ENCODE measurements at regions not wholly inside any gene's neighbourhood (a gene's known extent, or its start where the extent isn't known, plus 50 kb on each side); places are given as distances from the start of the nearest gene placed in this dataset.

DNA sequence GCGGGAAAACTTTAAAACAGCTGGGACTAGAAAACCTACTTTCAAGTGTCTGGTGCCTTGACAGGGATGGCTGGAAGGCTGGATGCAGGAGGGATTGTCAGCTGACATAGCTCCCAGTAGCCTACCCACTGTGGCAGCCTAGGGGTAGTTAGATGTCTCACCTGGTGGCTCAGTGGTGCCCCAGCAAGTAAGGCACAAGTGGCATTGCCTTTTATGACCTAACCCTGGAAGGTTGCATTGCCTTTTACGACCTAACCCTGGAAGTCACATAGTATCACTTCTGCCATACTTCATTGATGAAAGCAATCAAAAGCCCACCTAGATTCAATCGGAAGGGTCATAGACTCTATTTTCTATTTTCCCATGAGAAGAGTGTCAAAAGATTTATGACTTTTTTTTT, 724.7 kb upstream of the TBX3 start:
- TF ChIP-seq TEAD4 (IDR thresholded peaks at IDR 0.05) (no peak), RAD21 (IDR thresholded peaks at IDR 0.05; ENCODE audit: low read depth) (no peak), EGR1 (IDR thresholded peaks at IDR 0.05) (no peak), YY1 (IDR thresholded peaks at IDR 0.05; ENCODE audit: low read depth) (no peak), FOXM1 (IDR thresholded peaks at IDR 0.05; ENCODE audit: borderline replicate concordance, low read depth) (no peak), TCF12 (IDR thresholded peaks at IDR 0.05; ENCODE audit: low read depth) (no peak), NFIC (IDR thresholded peaks at IDR 0.05) (no peak), EP300 (IDR thresholded peaks at IDR 0.05; ENCODE audit: borderline replicate concordance) (no peak), CREB1 (IDR thresholded peaks at IDR 0.05; ENCODE audit: low read depth) (no peak), TAF1 (IDR thresholded peaks at IDR 0.05; ENCODE audit: low read depth) (no peak), ZBTB7A (IDR thresholded peaks at IDR 0.05; ENCODE audit: low read depth) (no peak), CEBPB (IDR thresholded peaks at IDR 0.05) (no peak)
- TF ChIP-seq, protein P1, sequence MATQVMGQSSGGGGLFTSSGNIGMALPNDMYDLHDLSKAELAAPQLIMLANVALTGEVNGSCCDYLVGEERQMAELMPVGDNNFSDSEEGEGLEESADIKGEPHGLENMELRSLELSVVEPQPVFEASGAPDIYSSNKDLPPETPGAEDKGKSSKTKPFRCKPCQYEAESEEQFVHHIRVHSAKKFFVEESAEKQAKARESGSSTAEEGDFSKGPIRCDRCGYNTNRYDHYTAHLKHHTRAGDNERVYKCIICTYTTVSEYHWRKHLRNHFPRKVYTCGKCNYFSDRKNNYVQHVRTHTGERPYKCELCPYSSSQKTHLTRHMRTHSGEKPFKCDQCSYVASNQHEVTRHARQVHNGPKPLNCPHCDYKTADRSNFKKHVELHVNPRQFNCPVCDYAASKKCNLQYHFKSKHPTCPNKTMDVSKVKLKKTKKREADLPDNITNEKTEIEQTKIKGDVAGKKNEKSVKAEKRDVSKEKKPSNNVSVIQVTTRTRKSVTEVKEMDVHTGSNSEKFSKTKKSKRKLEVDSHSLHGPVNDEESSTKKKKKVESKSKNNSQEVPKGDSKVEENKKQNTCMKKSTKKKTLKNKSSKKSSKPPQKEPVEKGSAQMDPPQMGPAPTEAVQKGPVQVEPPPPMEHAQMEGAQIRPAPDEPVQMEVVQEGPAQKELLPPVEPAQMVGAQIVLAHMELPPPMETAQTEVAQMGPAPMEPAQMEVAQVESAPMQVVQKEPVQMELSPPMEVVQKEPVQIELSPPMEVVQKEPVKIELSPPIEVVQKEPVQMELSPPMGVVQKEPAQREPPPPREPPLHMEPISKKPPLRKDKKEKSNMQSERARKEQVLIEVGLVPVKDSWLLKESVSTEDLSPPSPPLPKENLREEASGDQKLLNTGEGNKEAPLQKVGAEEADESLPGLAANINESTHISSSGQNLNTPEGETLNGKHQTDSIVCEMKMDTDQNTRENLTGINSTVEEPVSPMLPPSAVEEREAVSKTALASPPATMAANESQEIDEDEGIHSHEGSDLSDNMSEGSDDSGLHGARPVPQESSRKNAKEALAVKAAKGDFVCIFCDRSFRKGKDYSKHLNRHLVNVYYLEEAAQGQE (IDR thresholded peaks at IDR 0.05; ENCODE audit: low read depth) = no peak
- TF ChIP-seq, protein P2, sequence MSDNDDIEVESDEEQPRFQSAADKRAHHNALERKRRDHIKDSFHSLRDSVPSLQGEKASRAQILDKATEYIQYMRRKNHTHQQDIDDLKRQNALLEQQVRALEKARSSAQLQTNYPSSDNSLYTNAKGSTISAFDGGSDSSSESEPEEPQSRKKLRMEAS (IDR thresholded peaks at IDR 0.05) = no peak
- TF ChIP-seq, protein P3, sequence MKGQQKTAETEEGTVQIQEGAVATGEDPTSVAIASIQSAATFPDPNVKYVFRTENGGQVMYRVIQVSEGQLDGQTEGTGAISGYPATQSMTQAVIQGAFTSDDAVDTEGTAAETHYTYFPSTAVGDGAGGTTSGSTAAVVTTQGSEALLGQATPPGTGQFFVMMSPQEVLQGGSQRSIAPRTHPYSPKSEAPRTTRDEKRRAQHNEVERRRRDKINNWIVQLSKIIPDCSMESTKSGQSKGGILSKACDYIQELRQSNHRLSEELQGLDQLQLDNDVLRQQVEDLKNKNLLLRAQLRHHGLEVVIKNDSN (IDR thresholded peaks at IDR 0.05) = no peak

DNA sequence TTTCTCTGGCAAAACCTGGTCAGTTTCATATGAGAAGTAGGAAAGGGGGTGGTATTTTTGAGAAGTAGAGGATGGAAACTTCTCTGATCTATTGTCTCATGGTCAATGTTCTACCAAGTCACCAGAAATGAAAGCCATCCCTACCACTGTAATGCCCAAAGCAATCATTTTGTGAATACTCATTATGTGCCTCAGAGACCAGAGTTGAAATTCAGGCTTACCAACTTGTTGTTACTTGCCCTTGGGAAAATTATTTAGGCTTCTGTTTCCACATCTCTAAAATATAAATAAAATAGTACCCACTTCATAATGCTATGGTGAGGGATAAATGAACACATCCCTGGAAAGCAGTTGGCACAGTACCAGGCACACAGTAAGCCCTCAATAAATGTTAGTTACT, 723.7 kb upstream of the TBX3 start:
- TF ChIP-seq TCF12 (IDR thresholded peaks at IDR 0.05; ENCODE audit: low read depth) = no peak

DNA sequence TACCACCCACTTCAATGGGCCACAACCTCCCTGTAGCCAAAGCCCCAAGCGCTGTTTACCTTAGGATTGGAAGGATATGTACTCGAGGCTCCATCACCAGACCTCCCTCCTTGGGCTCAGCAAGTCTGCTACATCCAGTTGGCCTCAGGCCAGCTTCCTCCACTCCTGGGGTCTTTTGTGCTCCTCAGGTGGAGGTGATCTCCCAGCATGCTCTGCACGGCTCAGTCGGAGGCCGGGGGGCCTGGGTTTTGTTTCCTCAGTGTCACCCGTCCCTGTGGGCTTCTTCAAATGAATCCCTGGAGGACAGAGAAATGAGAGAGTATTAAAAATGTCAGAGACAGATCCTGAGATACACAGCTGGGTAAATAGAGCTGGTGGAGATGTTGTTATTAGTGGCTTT, 723.1 kb upstream of the TBX3 start:
- TF ChIP-seq EP300 (IDR thresholded peaks at IDR 0.05; ENCODE audit: borderline replicate concordance) (no peak), ZBTB7A (IDR thresholded peaks at IDR 0.05; ENCODE audit: low read depth) (no peak), RAD21 (IDR thresholded peaks at IDR 0.05; ENCODE audit: low read depth) (no peak), TEAD4 (IDR thresholded peaks at IDR 0.05) (no peak), EGR1 (IDR thresholded peaks at IDR 0.05) (no peak), FOXM1 (IDR thresholded peaks at IDR 0.05; ENCODE audit: borderline replicate concordance, low read depth) (no peak), YY1 (IDR thresholded peaks at IDR 0.05; ENCODE audit: low read depth) (no peak), CEBPB (IDR thresholded peaks at IDR 0.05) (no peak), CREB1 (IDR thresholded peaks at IDR 0.05; ENCODE audit: low read depth) (no peak), TCF12 (IDR thresholded peaks at IDR 0.05; ENCODE audit: low read depth) (no peak), NFIC (IDR thresholded peaks at IDR 0.05) (no peak), TAF1 (IDR thresholded peaks at IDR 0.05; ENCODE audit: low read depth) (no peak)
- TF ChIP-seq, protein P2 (IDR thresholded peaks at IDR 0.05) = no peak
- TF ChIP-seq, protein P1 (IDR thresholded peaks at IDR 0.05; ENCODE audit: low read depth) = no peak
- TF ChIP-seq, protein P3 (IDR thresholded peaks at IDR 0.05) = no peak

DNA sequence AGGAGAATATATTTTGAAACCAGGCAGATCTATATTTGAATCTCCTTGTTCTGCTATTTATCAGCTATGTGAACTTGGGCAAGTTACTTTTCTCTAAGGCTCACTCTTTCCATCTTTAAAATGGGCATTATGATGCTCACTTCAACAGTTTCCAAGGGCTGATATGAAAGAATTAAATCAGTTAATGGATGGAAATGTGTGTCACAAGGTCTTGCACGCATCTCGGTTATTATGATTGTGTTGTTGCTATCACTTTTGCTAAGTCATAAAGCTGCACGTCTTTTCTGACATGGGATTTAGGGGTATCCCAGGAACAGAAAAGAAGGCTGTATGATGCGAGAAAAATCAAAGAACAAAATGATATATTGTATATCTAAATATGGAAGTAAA, 721.5 kb upstream of the TBX3 start:
- TF ChIP-seq, protein P1 (IDR thresholded peaks at IDR 0.05; ENCODE audit: low read depth) = no peak
- no peak for TF ChIP-seq EP300 (IDR thresholded peaks at IDR 0.05; ENCODE audit: borderline replicate concordance)
- TF ChIP-seq TEAD4 (IDR thresholded peaks at IDR 0.05) = no peak
- no peak for TF ChIP-seq CEBPB (IDR thresholded peaks at IDR 0.05)
- TF ChIP-seq, protein P2 (IDR thresholded peaks at IDR 0.05) = no peak
- TF ChIP-seq ZBTB7A (IDR thresholded peaks at IDR 0.05; ENCODE audit: low read depth) = no peak
- no peak for TF ChIP-seq RAD21 (IDR thresholded peaks at IDR 0.05; ENCODE audit: low read depth)
- TF ChIP-seq TAF1 (IDR thresholded peaks at IDR 0.05; ENCODE audit: low read depth) = no peak
- no peak for TF ChIP-seq TCF12 (IDR thresholded peaks at IDR 0.05; ENCODE audit: low read depth)
- TF ChIP-seq YY1 (IDR thresholded peaks at IDR 0.05; ENCODE audit: low read depth) = no peak
- no peak for TF ChIP-seq FOXM1 (IDR thresholded peaks at IDR 0.05; ENCODE audit: borderline replicate concordance, low read depth)
- no peak for TF ChIP-seq CREB1 (IDR thresholded peaks at IDR 0.05; ENCODE audit: low read depth)
- no peak for TF ChIP-seq NFIC (IDR thresholded peaks at IDR 0.05)
- TF ChIP-seq EGR1 (IDR thresholded peaks at IDR 0.05) = no peak
